HG03196 (cell line): ENCODE measurements at regions not wholly inside any gene's neighbourhood (a gene's known extent, or its start where the extent isn't known, plus 50 kb on each side); places are given as distances from the start of the nearest gene placed in this dataset.

Source experiments
- ATAC-seq: cut with Tn5 transposase; IDR thresholded peaks from one replicate; pipeline ENCODE4 v1.9.1; 2021; ENCODE audit not compliant: unreplicated experiment

DNA sequence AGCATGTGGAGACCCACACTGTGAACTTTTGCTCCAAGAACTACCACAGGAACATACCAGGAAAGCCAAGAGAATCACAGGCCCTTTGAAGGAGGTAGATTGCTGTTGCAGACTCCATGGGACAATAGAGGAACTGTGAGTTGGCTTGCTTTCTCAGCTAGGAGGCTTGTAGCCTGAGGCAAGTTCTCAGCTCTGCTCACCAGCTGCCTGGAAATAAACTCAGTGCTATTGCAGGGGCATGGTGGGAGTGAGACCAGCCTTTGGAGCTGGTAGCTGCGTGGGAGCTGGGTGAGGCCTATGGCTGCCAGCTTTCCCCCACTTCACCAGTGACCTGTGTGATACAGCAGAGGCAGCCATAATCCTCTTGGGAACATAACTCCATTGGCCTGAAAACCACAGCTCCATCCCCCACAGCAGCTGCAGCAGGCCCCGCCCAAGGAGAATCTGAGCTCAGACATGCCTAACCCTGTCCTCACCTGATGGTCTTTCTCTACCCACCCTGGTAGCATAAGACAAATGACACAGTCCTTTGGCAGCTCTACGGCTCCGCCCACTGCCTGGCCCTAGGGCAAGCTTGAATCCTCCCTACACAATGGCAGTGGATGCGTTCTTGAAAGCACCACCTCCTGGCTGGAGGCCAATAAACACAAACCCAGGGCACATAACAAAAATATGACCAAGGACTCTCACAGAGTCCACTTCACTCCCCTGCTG, 389.5 kb downstream of the KIF4B start:
- ATAC-seq: no peak

DNA sequence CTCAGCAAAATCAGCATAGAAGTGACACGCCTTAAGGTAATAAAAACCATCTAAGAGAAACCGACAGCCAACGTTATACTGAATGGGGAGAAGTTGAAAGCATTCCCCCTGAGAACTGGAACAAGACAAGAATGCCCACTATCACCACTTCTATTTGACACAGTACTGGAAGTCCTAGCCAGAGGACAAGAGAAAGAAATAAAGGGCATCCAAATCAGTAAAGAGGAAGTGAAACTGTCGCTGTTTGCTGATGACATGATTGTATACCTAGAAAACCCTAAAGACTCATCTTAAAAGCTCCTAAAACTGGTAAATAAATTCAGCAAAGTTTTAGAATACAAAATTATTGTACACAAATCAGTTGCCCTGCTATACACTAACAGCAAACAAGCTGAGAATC, 393.3 kb downstream of the KIF4B start:
- no peak for ATAC-seq

DNA sequence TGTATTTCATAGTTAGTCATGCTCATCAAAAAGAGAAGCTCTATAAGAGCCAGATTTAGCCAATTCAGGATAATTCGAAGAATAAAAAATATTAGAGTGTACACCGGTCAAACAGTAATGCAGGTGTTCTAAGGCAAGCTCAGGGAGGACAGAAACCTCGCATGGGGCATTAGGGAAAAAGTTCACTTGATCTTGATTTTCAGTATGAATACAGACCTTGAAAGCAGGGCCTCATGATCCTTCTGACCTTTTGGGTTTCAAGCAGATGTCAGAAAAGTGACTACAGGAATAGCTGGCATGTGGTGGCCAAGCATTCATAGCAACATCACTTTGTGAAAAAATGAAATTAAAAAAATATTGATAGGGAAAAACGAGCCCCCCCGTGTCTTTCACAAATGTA, 394.9 kb downstream of the KIF4B start:
- no peak for ATAC-seq

DNA sequence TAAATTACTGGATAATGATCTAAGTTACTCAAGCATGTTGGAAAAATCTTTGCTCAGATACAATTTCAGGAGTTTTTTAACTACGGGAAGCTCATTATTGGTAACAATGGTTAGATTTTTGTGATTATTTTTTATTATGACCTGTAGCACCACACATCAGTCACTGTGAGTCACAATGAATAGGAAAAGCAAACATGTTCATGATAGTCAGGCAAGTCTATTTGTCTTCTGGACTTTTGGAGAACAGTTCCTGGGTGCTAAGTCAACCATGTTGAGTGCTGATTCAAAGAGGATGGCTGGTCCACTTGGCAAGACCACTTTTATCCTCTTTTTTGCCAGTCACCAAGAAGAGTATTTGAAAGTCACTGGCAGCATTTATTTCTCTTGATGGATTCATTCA, 403.2 kb downstream of the KIF4B start:
- ATAC-seq: no peak

DNA sequence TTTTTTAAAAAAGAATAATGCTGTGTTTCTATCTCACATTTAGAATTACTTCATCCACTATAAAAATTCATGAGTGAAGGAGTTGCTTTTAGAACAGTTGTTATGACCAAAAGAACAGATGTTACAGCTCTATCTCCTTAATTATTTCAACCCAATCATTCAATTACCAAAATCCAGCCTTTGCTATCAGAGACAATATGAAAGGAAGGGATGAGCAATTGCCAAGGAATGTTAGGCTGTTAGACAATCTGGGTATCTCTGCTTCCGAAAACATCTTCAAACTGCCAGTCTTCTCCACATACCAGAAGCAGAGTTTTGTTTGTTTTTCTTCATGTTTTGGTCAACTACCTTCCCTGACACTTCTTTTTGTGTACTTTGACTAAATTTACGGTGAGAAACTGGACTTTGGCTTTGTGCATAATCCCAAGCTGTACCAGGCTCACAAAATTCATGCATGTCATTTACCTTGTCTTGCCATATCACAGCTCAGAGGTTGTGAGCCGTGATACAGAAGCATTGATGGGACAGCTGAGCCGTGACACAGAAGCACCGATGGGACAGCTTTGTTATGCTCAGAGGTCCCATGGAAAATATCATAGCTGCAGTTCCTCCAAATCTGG, 405.5 kb downstream of the KIF4B start:
- no peak for ATAC-seq

DNA sequence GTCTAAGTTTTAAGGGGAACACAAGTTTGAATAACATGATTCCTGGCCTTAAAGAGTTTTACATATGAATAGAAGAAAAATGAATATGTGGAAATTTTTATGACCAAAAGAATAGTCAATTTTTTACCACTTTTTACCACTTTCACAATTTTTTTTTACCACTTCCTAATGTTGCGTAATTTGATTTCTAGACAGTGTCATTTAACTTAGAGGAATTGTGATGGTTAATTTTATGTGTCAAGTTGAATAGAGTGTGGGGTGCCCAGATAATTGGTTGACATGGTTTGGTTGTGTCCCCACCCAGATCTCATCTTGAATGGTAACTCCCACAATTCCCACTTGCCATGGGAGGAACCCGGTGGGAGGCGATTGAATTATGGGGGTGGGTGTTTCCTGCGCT, 416.6 kb downstream of the KIF4B start:
- no peak for ATAC-seq

DNA sequence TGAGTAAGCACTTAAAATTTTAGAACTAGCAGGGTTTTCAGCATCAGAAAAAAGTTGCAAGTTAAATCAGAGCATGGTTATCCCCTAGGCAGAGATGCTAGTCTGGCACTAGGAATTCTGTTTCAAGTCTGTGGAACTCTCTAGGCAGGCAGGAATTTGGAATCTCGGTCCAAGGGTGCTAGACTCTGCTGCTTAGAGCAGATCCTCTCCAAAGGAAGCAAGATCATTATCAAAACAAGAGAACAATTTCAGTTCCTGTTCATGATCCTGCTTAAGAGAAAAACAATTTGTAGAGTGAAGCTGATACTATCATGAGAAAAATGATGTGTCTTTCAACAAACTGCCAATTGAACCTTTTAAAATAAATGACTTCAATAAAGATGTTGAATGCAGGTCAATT, 420.7 kb downstream of the KIF4B start:
- ATAC-seq: no peak

DNA sequence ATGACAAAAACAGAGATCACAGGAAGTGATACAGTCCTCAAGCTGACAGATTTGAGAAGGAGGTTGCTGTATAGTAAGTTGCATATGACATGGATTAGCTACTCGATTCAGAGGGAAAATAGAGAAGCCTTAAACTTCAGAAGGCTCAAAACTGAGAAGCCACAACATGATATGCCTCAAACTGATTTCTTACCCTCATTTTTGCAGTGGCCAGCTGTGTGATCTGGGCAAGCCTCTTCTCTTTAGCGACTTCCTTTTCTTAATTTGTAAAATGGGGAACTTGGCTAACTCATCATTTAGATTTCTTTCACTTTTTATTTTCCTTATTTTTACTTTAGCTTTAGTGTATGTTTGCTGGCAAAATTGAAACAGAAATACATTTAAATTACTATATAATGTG, 421.1 kb downstream of the KIF4B start:
- ATAC-seq: no peak

DNA sequence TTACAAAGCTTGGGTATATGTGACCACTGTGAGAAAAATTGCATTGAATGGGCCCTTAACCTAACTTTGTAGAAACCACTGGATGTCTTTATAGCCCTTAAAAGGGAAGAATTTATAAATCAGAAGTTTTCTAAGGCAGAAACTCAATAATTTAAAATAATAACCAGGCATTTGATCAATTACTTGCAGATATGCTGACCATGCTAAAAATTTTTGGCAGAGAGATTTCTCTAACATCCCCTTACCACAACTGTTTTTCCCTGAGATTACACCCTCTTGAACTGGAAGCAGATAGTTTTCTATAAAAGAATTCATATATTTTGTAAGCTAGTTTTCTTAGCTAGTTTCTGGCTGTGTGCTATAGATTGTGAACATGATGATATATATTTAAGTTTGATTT, 428.3 kb downstream of the KIF4B start:
- ATAC-seq: no peak

DNA sequence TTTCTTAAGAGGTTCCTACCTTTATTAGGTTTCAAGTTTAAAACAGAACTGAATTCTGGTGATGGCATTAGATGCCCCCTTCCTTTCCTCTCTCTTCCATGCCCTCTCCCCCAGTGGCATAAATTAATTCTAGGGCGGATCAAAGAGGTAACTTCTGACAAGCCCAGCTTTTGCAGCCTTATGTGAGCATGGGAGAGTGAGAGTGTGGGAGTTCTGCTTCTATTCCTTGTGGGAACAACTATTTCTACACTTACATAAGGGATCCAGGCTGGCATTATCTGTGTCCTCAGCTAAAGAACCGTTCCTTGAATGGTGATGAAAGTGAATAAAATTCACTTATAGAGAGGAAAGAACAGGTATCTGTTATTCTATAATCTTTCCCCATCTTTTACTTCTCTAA, 437.6 kb downstream of the KIF4B start:
- no peak for ATAC-seq

DNA sequence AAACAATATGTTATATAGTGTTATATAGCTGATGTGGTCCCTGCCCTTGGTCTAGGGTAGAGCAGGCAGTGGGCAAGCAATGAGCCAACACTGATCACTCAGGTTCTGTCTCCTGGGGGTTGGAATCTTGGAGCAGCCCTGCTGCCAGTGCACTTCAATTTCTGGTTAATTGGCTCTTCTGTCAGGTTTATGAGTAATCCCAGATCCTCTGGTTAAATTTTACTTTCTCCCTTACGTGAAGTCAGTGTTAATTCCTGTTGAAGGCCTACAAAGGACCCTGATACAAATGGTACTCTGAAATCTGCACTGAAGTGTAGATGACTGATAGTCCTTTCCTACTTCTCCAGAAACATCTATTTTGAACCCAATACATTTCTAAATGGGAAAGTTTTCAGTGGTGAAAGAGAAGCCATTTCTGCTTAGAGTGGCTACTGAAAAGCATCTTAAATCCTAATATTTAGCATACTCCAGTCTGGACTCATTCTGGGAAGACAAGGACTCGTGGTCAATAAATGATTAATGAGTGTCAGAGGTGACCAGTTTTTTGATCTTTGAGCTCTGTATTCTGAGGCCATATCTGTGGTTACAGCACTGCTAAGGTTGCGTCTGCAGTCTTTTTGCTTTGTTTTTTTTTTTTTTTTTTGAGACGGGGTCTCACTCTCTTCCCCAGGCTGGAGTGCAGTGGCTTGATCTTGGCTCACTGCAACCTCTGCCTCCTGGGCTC, 442.4 kb downstream of the KIF4B start:
- ATAC-seq: no peak

DNA sequence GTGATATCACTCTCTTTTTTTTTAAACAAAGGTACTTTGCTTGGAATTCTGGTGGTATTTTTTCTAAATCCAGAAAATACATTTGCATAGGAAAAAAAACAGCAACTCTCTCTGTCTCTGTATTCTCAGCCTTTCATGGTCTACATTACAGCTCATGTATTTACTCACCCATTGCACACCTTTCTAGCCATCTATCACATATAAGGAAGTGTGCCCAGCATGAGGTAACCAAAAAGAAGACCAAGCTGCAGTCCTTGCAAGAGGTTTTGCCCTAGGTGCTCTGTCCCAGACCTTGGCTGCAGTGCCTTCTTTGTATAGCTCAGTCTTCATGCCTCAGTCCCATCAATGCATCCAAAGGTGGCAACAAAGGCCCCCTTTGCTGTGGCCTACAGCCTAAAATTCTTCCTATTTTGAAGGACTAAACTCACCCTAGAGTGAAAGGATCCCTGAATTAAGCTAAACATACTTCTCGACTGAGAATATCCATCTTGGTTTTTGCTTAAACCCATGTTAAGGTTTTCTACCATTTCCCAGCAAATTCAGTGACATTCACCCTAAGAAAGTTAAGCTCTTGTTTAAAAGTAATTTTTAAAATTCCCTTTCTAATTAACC, 446.4 kb downstream of the KIF4B start:
- ATAC-seq: no peak

DNA sequence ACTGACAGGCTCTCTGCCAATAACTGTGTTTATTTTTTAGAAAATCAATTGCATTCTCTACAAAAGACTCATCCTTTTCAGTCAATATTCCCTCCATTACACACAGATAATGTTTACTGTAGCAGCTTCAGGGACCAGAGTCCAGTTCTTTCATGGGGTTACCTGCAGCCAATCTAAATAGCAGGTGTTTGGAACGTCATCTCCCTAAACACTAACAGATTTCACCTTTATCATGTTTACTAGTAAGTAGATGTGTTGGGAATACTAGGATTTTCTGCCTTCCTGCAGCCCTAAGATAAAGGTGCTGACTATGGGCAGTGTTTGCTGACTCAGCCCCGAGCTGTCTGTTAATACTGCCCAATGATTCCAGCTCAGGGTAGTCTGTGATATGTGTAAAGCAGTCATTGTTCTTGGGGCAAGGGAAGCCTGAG, 447.0 kb downstream of the KIF4B start:
- ATAC-seq: no peak

DNA sequence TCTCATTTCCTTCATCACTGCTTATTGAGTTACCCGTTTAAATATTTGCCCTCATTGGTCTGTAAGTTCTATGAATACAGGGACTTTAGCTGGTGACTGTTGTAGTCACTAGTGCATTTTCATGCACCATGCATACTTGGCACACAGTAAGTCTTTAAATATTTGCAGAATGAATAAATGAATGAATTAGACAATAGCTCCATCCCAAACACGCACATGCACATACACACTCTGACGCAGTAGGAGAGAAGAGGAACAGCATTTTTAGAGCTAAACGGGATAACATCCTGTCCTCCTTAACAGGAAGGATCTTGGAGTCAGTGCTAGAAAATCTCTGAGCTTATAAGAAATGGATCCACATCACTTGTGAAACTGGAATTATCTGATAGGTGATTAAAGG, 447.7 kb downstream of the KIF4B start:
- ATAC-seq: no peak

DNA sequence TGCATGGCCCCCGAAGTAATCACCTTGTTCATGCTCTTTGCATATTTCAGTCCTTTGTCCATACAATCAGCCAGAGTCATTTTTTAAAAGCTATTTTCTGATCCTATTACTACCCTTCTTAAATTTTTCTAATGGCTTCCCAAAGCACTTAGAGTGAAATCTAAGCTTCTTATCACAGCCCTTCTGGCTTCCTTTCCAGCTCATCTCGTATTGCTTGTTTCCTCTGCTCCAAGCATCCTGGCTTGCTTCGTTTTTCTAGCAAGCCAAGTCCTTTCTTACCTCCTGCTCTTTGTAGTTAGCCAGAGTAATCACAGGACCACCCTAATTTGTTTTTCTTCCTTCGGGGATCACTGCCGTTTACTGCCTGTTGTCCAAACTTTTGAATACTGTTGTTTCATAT, 453.3 kb downstream of the KIF4B start:
- ATAC-seq: no peak

DNA sequence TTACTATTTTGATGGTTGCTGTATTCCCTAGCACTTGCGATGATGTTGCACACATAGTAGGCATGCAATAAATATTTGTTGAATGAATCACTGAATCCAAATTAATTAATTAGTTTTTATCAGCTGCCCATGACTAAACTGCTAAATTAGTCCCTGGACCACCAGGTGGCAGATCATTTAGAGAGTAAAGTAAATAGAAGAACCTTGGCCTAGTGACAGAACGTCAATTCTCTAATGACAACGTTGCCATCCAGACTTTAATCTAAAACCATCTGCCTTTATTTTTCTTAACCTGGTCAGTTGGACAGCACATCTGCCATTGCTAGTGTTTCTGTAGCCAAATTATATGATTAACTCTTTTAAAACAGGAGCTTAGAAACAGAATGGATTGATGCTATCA, 457.5 kb downstream of the KIF4B start:
- ATAC-seq: no peak

DNA sequence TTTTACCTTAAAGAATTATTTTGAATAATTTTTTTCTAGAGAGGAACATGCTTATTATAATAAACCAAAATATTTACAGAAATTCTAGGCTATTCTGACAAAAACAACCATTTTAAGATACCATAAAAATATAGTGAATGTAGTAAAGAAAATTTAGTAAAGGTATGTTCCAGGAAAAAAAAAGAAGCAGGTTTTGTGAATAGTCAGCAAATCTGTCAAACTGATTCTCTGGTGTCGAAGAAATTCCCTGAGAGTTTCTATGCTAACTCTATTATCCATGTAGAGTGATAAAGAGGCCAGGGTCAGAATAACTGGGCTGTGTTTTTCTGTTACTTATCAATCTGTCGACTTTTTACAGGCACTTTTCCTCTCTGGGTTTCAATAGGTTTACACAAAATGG, 459.2 kb downstream of the KIF4B start:
- no peak for ATAC-seq

DNA sequence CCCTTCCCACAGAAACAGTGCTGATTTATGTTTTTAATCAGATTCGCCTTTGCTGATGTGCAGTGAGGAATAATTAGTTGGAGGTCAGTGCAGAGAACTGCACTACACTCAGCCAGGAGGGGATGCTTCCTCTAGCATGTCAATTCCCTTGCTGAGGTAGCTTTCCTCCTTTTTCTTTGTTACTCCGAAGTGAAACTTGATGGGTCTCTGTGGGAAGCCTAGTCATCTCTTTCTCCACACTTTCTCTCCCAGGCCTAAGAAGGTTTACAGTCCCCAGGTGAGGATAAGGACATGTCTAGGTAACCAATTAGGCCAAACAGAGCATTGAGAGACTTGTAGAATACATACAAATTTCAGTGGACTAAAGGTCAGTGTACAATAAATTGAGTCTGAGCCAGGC, 461.8 kb downstream of the KIF4B start:
- no peak for ATAC-seq

DNA sequence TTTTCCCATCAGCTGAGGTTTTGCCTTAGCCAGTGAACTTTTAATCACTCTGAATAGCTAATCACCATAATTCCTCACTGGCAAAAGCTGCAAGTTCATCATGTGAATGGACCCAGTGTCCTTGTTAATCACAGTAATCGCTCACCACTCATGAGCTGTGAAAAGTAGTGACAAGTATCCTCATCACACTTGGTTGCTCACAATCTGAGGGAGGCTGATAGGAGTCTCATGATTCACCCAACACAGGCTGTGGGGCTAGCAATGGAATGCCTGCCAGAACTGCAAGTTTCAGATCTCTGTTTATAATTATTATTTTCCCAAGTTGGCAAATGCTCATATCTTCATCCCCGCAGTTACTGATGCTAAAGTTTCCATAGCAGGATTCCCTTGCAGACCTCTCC, 467.2 kb downstream of the KIF4B start:
- ATAC-seq: no peak

DNA sequence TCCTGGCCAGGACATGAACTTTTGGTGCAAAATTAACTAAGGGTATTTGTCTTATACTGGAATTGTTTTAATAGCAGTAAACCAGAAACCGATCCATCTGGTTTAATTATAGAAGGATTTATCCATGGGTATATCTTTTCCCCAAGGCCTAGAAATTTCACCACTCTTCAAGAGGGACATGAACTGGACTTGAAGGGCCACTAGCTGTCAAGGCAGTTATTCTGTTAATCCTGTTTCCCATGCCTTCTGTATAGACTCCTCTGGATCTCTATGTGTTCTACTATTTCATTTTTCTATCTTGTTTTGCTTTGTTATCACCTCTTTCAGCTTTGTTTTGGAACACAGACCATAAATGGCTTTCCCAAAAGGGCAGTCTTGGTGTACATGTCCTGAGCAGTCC, 467.6 kb downstream of the KIF4B start:
- no peak for ATAC-seq

DNA sequence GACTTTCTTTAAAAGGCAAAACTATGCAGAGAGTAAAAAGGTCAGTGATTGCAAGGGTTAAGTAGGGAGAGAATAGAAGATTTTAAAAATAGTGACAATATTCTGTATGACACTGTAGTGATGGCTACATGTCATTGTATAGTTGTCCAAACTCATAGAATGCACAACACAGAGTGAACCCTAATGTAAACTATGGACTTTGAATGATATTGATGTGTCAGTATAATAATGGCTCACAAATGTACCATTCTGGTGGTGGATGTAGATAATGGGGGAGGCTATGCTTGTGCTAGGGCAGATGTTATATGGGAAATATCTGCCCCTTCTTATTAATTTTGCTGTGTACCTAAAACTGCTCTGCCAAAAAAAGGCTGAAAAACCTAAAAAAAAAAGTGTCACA, 468.9 kb downstream of the KIF4B start:
- ATAC-seq: no peak

DNA sequence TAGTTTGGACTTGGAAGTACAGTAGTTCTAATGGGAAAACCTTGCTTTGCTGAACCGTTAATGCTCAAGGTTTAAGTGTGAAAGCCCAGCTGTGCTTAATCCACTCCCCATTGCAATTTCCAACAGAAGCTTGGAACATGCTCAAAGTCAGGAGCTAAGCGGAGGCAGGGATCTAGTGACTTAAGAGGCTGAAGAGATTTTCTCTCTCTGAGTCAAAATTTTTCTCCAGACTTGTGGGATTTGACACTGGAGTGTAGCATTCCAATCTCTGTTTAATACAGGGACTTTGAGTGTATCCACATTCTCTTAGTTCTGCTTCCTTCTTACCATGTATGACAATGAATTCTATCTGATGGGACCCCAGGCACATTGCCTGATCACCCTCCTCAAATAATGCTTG, 471.8 kb downstream of the KIF4B start:
- ATAC-seq: no peak
